H9 (cell line): ENCODE measurements at regions not wholly inside any gene's neighbourhood (a gene's known extent, or its start where the extent isn't known, plus 50 kb on each side); places are given as distances from the start of the nearest gene placed in this dataset.

ENCODE experiments used
- DNase-seq: peaks from one replicate; pipeline ENCODE4 v3.0.0-alpha.2; 2017
- H2AFZ ChIP-seq: one replicate; pipeline ENCODE4 v1.6.1; 2013; ENCODE audit warnings: mild to moderate bottlenecking, low read length, control low read depth, moderate library complexity
- H2AK5ac ChIP-seq: 2 replicates; pipeline ENCODE4 v1.6.1; 2013; ENCODE audit warnings: low read length, control low read depth, mixed read lengths; ENCODE audit not compliant: insufficient read length
- H2BK120ac ChIP-seq: one replicate; pipeline ENCODE4 v1.6.1; 2013; ENCODE audit warnings: low read depth, mild to moderate bottlenecking, low read length, control low read depth, inconsistent platforms; ENCODE audit not compliant: poor library complexity, severe bottlenecking
- H2BK12ac ChIP-seq: 2 replicates; pipeline ENCODE4 v1.6.1; 2013; ENCODE audit warnings: low read length, control low read depth, mixed read lengths, low read depth; ENCODE audit not compliant: insufficient read length
- H2BK15ac ChIP-seq: 2 replicates; pipeline ENCODE4 v1.6.1; 2013; ENCODE audit warnings: low read depth, low read length, control low read depth
- H2BK20ac ChIP-seq: one replicate; pipeline ENCODE4 v1.6.1; 2013; ENCODE audit warnings: low read depth, mild to moderate bottlenecking, low read length, control low read depth, inconsistent platforms; ENCODE audit not compliant: poor library complexity, severe bottlenecking
- H2BK5ac ChIP-seq: 2 replicates; pipeline ENCODE4 v1.6.1; 2013; ENCODE audit warnings: low read length, control low read depth, mixed read lengths; ENCODE audit not compliant: insufficient read length
- H3K14ac ChIP-seq: 2 replicates; pipeline ENCODE4 v1.6.1; 2013; ENCODE audit warnings: low read length, control low read depth; ENCODE audit not compliant: insufficient read depth
- H3K18ac ChIP-seq: 2 replicates; pipeline ENCODE4 v1.6.1; 2013; ENCODE audit warnings: low read depth, mild to moderate bottlenecking, mixed read lengths, low read length, control low read depth; ENCODE audit not compliant: insufficient read length
- H3K23ac ChIP-seq: 2 replicates; pipeline ENCODE4 v1.6.1; 2013; ENCODE audit warnings: low read length, control low read depth, mixed read lengths, low read depth; ENCODE audit not compliant: insufficient read length
- H3K23me2 ChIP-seq: 2 replicates; pipeline ENCODE4 v1.6.1; 2013; ENCODE audit warnings: low read depth, mild to moderate bottlenecking, mixed read lengths, low read length, control low read depth; ENCODE audit not compliant: insufficient read length, poor library complexity, severe bottlenecking
- H3K27ac ChIP-seq: 2 replicates; pipeline ENCODE4 v1.5.1; 2013; ENCODE audit warnings: low read length, control low read depth, mixed read lengths, low read depth; ENCODE audit not compliant: insufficient read length
- H3K27me3 ChIP-seq: 2 replicates; pipeline ENCODE4 v1.6.1; 2013; ENCODE audit warnings: low read length, control low read depth, inconsistent platforms; ENCODE audit not compliant: insufficient read depth
- H3K4ac ChIP-seq: 2 replicates; pipeline ENCODE4 v1.6.1; 2013; ENCODE audit warnings: low read depth, mild to moderate bottlenecking, control low read depth, inconsistent platforms, low read length, moderate library complexity
- H3K4me1 ChIP-seq: 2 replicates; pipeline ENCODE4 v1.6.1; 2013; ENCODE audit warnings: low read length, control low read depth, inconsistent platforms; ENCODE audit not compliant: insufficient read depth
- H3K4me2 ChIP-seq: 2 replicates; pipeline ENCODE4 v1.6.1; 2013; ENCODE audit warnings: low read length, control low read depth, mixed read lengths; ENCODE audit not compliant: insufficient read length, insufficient read depth
- H3K56ac ChIP-seq: 2 replicates; pipeline ENCODE4 v1.6.1; 2013; ENCODE audit warnings: low read depth, mild to moderate bottlenecking, mixed read lengths, low read length, control low read depth; ENCODE audit not compliant: insufficient read length
- H3K79me1 ChIP-seq: 2 replicates; pipeline ENCODE4 v1.6.1; 2013; ENCODE audit warnings: low read depth, mild to moderate bottlenecking, moderate library complexity, low read length, control low read depth, inconsistent platforms; ENCODE audit not compliant: insufficient read depth, poor library complexity, severe bottlenecking
- H3K79me2 ChIP-seq: 2 replicates; pipeline ENCODE4 v1.6.1; 2013; ENCODE audit warnings: low read length, control low read depth, inconsistent platforms; ENCODE audit not compliant: insufficient read depth
- H3K9ac ChIP-seq: 2 replicates; pipeline ENCODE4 v1.6.1; 2013; ENCODE audit warnings: low read length, control low read depth, mixed read lengths; ENCODE audit not compliant: insufficient read length; ENCODE audit errors: extremely low read depth
- H3K9me3 ChIP-seq: one replicate; pipeline ENCODE4 v1.6.1; 2013; ENCODE audit warnings: low read depth, low read length, inconsistent platforms; ENCODE audit not compliant: control insufficient read depth
- H3T11ph ChIP-seq: one replicate; pipeline ENCODE4 v1.6.1; 2013; ENCODE audit warnings: mild to moderate bottlenecking, low read length, control low read depth, inconsistent platforms
- H4K20me1 ChIP-seq: one replicate; pipeline ENCODE4 v1.6.1; 2013; ENCODE audit not compliant: control insufficient read depth, insufficient read length, insufficient read depth
- H4K5ac ChIP-seq: 2 replicates; pipeline ENCODE4 v1.6.1; 2013; ENCODE audit warnings: low read depth, mild to moderate bottlenecking, mixed read lengths, low read length, control low read depth; ENCODE audit not compliant: insufficient read length
- H4K8ac ChIP-seq: replicated peaks from 2 replicates; pipeline ENCODE4 v1.6.1; 2013; ENCODE audit warnings: low read length, control low read depth, mixed read lengths, low read depth; ENCODE audit not compliant: insufficient read length
- H4K91ac ChIP-seq: 2 replicates; pipeline ENCODE4 v1.6.1; 2013; ENCODE audit warnings: low read depth, mild to moderate bottlenecking, moderate library complexity, mixed read lengths, low read length, control low read depth; ENCODE audit not compliant: insufficient read length
- H3K27ac Mint-ChIP-seq, 3 experiments: 2 replicates in 2 of 3; 3 replicates in 1 of 3; pipeline ENCODE4 v1.8.0; 2020 to 2021; ENCODE audit warnings: mixed read lengths in 3 of 3, mild to moderate bottlenecking in 1 of 3, moderate library complexity in 1 of 3
- H3K27me3 Mint-ChIP-seq: 2 replicates; pipeline ENCODE4 v1.8.0; 2021; ENCODE audit warnings: low read depth, mild to moderate bottlenecking, moderate library complexity, mixed read lengths
- H3K36me3 Mint-ChIP-seq, 3 experiments: 2 replicates in 2 of 3; 3 replicates in 1 of 3; pipeline ENCODE4 v1.8.0; 2020 to 2021; ENCODE audit warnings: low read depth in 3 of 3, mixed read lengths in 3 of 3; ENCODE audit not compliant: insufficient read depth in 1 of 3
- H3K4me1 Mint-ChIP-seq, 2 experiments: 2 replicates each; pipeline ENCODE4 v1.8.0; 2020; ENCODE audit warnings: mixed read lengths in 2 of 2
- H3K4me3 Mint-ChIP-seq, 2 experiments: 2 replicates in 1 of 2; 3 replicates in 1 of 2; pipeline ENCODE4 v1.8.0; 2020 to 2021; ENCODE audit warnings: mild to moderate bottlenecking in 2 of 2, mixed read lengths in 2 of 2, moderate library complexity in 1 of 2
- H3K9me3 Mint-ChIP-seq, 2 experiments: 2 replicates in 1 of 2; 3 replicates in 1 of 2; pipeline ENCODE4 v1.8.0; 2020; ENCODE audit warnings: mild to moderate bottlenecking in 2 of 2, mixed read lengths in 2 of 2, moderate library complexity in 1 of 2
- CTCF ChIP-seq: fragments of 200-600 bp; sonication (generic); conservative IDR thresholded peaks from 3 replicates; pipeline ENCODE4 v1.8.0; 2021; ENCODE audit warnings: antibody characterized with exemption, mild to moderate bottlenecking
- WGBS: extraction: QIAGEN DNeasy Blood & Tissue Kit; methylation state at CpG from one replicate; pipeline ENCODE4 v1.1.7; 2013; ENCODE audit warnings: missing lambda C conversion rate, low lambda C conversion rate, mixed read lengths; ENCODE audit not compliant: insufficient read length; ENCODE audit errors: extremely low coverage; 5-methylcytosine and 5-hydroxymethylcytosine counted together

DNA sequence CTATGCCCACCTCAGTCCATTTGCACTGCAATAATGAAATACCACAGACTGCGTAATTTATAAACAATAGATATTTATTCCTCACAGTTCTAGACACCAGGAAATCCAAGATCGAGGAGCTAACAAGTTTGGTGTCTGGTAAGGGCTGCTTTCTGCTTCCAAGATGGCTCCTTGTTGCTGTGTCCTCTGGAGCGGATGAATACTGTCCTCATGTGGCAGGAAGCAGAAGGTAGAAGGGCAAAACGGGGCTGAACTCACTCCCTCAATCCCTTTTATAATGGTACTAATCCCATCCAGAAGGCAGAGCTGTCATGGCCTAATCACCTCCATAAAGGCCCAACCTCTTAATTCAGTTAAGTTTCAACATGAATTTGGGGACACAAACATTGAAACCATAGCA is 75.3 kb downstream of the P2RY1 start:
- no peak overlapping the region for H3K4ac ChIP-seq
- H3K9ac ChIP-seq, result no peak overlapping the region
- Mint-ChIP-seq H3K27me3 (no peaks in the 10 kb centered on the region), H3K9me3 (no peaks in the 10 kb centered on the region), H3K27ac (no peak overlapping the region), H3K36me3 (no peaks in the 10 kb centered on the region; a peak in 1 of 7 replicates), H3K4me3 (no peak overlapping the region; a peak in 1 of 5 replicates), H3K4me1 (no peaks in the 10 kb centered on the region)
- no peak overlapping the region for H2BK12ac ChIP-seq
- no peak overlapping the region for H3K14ac ChIP-seq
- H3K4me1 ChIP-seq, result no peaks in the 10 kb centered on the region
- H4K8ac ChIP-seq, result no peak overlapping the region
- H3K56ac ChIP-seq, result no peak overlapping the region
- no peak for DNase-seq
- no peaks in the 10 kb centered on the region for H3K27me3 ChIP-seq
- TF ChIP-seq CTCF, result peak; percentile 36
- no peak overlapping the region for H3K27ac ChIP-seq
- no peak overlapping the region for H3K4me2 ChIP-seq
- H2BK120ac ChIP-seq, result no peak overlapping the region
- H3K79me1 ChIP-seq, result no peaks in the 10 kb centered on the region
- no peak overlapping the region for H2BK20ac ChIP-seq
- no peak overlapping the region for H2BK15ac ChIP-seq
- no peak overlapping the region for H2AFZ ChIP-seq
- H3K23me2 ChIP-seq, result no peaks in the 10 kb centered on the region
- H2BK5ac ChIP-seq, result no peak overlapping the region
- no peak overlapping the region for H2AK5ac ChIP-seq
- no peak overlapping the region for H3T11ph ChIP-seq
- H3K9me3 ChIP-seq, result no peaks in the 10 kb centered on the region
- H3K79me2 ChIP-seq, result no peaks in the 10 kb centered on the region
- H4K20me1 ChIP-seq, result no peaks in the 10 kb centered on the region
- H4K5ac ChIP-seq, result no peak overlapping the region
- no peak overlapping the region for H4K91ac ChIP-seq
- no peak overlapping the region for H3K23ac ChIP-seq
- H3K18ac ChIP-seq, result no peak overlapping the region
- WGBS, result no CpG with 5 or more reads among the region's 4 CpGs
